NT2/D1 (cell line): ENCODE measurements at regions not wholly inside any gene's neighbourhood (a gene's known extent, or its start where the extent isn't known, plus 50 kb on each side); places are given as distances from the start of the nearest gene placed in this dataset.

Experiments
- SUZ12 ChIP-seq: IDR thresholded peaks from 2 replicates; pipeline ENCODE4 v1.6.1; 2011; ENCODE audit not compliant: insufficient read length, insufficient read depth; ENCODE audit errors: extremely low read depth
- YY1 ChIP-seq: IDR thresholded peaks from 2 replicates; pipeline ENCODE4 v1.6.1; 2011; ENCODE audit not compliant: insufficient read length, insufficient read depth
- ZNF274 ChIP-seq: IDR thresholded peaks from 2 replicates; pipeline ENCODE4 v1.6.1; 2011; ENCODE audit warnings: mild to moderate bottlenecking, low read depth, low read length

DNA sequence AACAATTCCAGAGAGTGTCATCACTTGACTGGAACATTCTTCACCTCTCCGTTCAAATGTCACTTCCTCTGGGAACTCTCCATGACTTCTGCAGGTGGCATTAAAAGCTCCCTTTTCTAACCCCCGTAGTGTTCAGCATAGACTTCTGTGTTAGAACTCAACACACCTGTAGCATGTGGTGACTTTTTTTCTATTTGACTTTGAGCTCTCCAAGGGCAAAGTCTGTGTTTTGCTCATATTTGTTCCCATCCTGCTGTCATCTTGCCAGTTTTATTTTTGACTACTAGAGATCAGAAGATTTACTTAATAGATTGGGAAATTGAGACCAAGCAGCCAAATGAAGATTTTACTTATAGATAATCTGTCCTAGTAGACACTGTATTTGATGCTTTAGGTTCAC lies 367.1 kb downstream of the INSC start:
- no peak for TF ChIP-seq YY1
- TF ChIP-seq ZNF274: no peak
- TF ChIP-seq SUZ12: no peak
